ENCODE measurements at regions not wholly inside any gene's neighbourhood (a gene's known extent, or its start where the extent isn't known, plus 50 kb on each side); places are given as distances from the start of the nearest gene placed in this dataset.
A peak's percentile ranks its signal among the peaks of the same experiment; 100 is the strongest.
"Not testable (repeated sequence)": the region's sequence is repeated elsewhere in the genome, so short reads cannot be mapped to it uniquely, and the experiment has no call there.

- peak; percentile 50 for DNase-seq
These were observed 50.2 kb upstream of the PLET1 start for GRCh38 chr11:112310848-112311247.

- DNase-seq: no peak
These were observed 54.5 kb upstream of the PLET1 start for GRCh38 chr11:112315057-112315720.

- DNase-seq: no peak
These were observed 55.4 kb upstream of the PLET1 start for GRCh38 chr11:112315861-112316739.

GRCh38 chr11:112316971-112317370 is 56.3 kb upstream of the PLET1 start:
- DNase-seq: no peak

GRCh38 chr11:112318184-112318591 is 57.5 kb upstream of the PLET1 start:
- DNase-seq: no peak

GRCh38 chr11:112318661-112319060 is 58.0 kb upstream of the PLET1 start:
- DNase-seq: no peak

GRCh38 chr11:112320668-112321067 is 60.0 kb upstream of the PLET1 start:
- DNase-seq: peak; percentile 34

- peak; percentile 95 for DNase-seq
These were observed 61.0 kb upstream of the PLET1 start for GRCh38 chr11:112321501-112322172.

- no peak for DNase-seq
These were observed 61.6 kb upstream of the PLET1 start for GRCh38 chr11:112322173-112322790.

- DNase-seq: no peak
These were observed 73.7 kb upstream of the PLET1 start for GRCh38 chr11:112334381-112334780.

GRCh38 chr11:112336356-112336886 is 75.8 kb upstream of the PLET1 start:
- no peak for DNase-seq

GRCh38 chr11:112339566-112339965 is 78.9 kb upstream of the PLET1 start:
- DNase-seq: no peak

GRCh38 chr11:112343368-112344039 is 82.8 kb upstream of the PLET1 start:
- peak; percentile 40 for DNase-seq

- DNase-seq: no peak
These were observed 83.4 kb upstream of the PLET1 start for GRCh38 chr11:112344040-112344413.

GRCh38 chr11:112345166-112345565 is 84.5 kb upstream of the PLET1 start:
- DNase-seq: no peak

- DNase-seq: peak; percentile 28
These were observed 85.0 kb upstream of the PLET1 start for GRCh38 chr11:112345706-112346105.

GRCh38 chr11:112346586-112346985 is 85.9 kb upstream of the PLET1 start:
- no peak for DNase-seq

- no peak for DNase-seq
These were observed 87.9 kb upstream of the PLET1 start for GRCh38 chr11:112348480-112349029.

- not testable (repeated sequence) for DNase-seq
These were observed 90.8 kb upstream of the PLET1 start for GRCh38 chr11:112351423-112351822.

GRCh38 chr11:112352907-112353306 is 92.2 kb upstream of the PLET1 start:
- no peak for DNase-seq

GRCh38 chr11:112354364-112354763 is 93.7 kb upstream of the PLET1 start:
- no peak for DNase-seq

GRCh38 chr11:112355726-112356125 is 95.1 kb upstream of the PLET1 start:
- DNase-seq: peak; percentile 77

Data from NCI-H146 (cell line).